ENCODE measurements at regions not wholly inside any gene's neighbourhood (a gene's known extent, or its start where the extent isn't known, plus 50 kb on each side); places are given as distances from the start of the nearest gene placed in this dataset.

DNA sequence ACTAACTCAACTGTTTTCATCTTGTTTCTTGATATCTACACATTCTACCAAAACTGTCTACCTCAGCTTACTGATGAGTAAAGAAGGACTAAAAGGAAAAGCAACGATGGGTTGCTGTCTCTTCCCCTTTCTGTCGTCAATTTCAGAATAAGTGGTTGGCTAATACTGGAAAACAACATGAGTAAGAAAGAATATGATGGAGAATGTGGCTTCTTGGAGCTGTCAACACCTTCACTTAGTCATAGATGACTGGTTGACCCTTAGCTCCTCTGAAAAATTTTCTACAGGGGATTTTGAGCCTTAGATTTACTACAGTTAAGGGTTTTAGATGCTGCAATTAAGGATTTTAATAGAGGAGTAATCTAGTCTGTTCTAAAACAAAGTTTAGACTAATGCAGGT, 797.9 kb downstream of the TLE4 start:
- no peak for DNase-seq (ENCODE audit: low read depth)

DNA sequence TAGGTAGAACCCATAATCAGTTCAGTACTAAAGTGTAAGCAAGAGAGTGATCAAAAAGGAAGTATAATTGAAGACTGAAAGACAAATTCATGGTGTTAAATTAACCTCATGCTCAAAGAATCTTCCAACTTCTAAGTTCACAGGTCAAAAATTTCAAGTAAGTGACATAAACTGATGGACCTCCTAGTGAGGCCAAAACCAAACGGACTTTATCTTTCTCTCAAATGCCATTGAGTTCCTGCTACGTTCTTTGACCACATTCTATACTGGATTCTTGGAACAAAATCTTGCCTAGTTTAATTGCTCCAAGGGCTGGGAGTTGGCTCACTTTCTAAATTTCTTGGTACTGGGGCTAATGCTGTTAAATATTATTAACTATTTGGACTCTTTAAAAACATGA, 794.9 kb downstream of the TLE4 start:
- no peak for DNase-seq (ENCODE audit: low read depth)

DNA sequence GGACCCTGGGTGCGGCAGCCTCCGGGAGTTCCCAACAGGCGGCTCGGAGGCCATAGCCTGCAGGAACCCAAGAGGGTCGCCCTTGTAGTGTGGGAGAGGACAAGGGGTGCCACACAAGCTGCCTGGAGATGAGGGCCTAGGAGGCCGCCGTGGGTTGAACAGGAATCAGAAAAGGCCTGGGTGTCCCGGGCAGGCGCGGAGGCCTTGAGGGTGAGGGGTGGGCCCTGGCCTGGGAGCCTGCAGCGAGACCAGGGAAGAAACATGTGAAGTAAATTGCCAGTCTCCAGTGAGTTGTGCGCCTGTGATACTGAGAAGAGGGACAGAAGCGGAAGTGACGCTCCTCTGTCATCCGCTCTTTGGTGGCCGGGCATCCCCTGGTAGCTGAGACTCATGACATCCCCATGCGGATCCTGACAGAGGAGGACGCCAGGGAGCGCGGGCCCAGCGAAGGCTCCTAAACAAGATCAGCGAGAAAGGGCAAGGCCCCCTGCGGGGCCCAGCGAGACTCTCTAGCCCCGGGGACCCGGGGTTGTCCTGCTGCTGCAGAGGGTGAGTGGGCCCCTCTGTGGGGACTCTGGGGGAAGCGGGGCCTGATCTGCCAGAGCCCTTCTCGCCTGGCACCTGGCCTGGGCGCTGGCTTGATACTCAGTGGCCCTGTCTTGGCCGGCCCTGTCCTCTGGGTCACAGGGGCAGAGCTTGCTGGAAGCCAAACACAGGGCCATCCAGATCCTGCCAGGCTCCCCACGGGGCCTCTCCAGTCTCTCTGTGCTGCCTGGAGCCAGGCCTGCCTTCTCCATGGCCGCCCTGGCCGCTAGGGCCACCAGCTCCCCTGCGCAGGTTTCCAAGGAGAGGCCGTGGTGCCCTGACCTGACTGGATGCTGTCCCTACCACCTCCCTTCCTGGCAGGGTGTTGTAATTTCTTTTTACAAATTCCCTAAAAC, 788.4 kb downstream of the TLE4 start:
- no peak for DNase-seq (ENCODE audit: low read depth)

DNA sequence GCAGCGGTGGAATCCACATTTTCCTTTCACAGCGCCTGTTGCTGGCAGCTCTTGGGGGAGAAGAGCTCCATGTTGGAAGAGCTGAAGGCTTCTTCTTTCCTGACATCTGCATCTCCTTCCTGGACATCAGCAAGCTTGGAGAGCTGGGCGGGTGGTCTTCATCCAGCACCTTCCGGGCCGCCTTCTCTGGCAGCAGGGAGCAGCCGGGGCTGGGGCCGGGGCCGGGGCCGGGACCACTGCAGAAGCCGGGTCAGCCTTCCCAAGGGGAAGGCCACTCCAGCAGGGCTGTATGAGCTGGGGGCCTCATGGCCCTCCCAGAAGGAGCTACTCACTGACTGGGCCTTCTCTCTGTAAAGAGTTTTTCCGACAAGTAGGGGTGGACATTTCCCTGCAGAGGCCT, 787.5 kb downstream of the TLE4 start:
- no peak for DNase-seq (ENCODE audit: low read depth)

DNA sequence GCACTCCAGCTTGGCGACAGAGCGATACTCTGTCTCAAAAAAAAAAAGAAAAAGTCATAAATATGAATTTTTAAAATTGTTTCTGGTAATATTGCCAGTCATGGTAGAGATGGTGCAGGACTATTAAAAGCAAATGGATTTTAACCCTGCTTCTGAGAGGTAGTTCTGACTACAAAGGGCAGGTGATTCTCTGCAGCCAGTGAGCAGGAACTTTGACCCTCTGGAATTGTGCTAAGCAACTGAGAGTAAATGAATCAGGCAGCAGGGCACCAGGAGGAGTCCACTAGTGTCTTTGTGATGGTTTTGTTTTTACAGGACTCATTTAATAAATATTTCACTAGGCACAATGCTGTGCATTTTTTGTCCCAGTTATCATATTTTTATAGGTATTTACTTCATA, 781.2 kb downstream of the TLE4 start:
- no peak for DNase-seq (ENCODE audit: low read depth)

DNA sequence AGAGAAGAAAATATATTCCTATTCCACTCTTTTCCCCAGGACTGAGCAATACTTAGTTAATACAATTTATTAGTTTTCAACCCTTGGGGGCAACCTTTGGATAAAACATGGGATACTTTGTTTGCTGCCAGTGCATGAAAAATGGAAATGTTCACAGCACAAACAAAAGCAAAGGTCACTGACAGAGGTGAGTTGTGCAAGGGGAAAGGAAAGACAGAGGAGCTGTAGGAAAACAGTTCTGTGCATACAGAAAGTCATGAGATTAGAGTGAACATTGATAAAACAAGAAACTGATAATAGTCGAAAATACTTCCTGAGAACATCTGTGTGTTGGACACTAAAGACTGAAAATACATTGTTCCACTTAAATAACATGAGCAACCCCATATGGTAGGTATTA, 779.8 kb downstream of the TLE4 start:
- no peak for DNase-seq (ENCODE audit: low read depth)

DNA sequence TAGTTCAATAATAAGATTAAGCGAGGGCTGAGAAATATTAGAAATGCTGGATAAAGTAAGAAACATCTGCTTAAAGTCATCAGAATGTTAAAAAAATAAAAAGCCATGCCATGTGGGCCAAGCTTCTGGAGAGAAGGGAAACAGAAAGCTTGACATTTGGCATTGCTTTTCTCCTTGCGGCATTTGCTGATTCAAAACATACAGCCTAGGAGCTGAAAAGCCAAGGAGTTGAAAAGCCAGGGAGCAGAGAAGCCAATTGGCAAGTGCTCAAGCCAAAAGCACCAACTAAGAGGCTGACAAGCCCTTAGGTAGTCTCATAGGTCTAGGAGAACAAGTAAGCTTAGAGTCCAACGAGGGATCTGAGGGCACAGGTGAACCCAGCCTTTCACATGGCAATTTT, 754.3 kb downstream of the TLE4 start:
- no peak for DNase-seq (ENCODE audit: low read depth)

DNA sequence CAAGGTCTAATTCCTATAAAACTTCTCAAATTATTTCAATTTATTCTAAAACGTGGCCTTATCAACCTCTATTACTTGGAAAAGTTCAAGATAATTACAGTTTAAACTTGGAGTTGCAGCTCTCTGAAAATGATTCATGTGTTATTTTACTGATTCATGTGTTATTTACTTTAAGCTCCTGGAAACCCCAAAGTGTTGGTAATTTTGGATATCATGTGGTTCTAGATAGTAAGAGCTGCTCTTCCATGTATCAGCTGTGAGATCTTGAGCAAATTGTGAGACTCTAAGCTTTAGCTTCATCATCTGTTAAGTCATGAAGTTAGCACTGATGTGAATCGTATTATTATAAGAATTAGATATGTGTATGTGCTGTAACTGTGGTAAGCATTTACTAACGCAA, 749.2 kb downstream of the TLE4 start:
- no peak for DNase-seq (ENCODE audit: low read depth)

DNA sequence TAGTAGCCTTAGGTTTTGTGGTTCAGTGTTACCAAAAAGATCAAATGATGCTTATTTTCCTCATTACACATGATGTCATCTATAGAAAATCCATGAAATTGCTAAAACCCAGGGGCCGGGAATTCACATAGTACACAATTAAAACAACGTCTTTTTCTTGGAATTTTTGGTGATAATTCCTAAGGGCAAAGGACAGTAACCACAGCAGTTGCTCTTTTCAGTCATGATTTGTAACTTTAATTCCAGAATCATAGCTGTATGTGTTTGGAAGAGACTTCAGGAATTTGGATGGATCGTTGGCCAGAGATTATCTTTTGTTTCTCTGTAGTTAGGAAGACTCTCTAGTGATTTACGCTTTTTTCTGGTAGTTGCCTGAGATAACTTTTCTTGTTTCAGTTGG, 748.7 kb downstream of the TLE4 start:
- DNase-seq (ENCODE audit: low read depth) = no peak

DNA sequence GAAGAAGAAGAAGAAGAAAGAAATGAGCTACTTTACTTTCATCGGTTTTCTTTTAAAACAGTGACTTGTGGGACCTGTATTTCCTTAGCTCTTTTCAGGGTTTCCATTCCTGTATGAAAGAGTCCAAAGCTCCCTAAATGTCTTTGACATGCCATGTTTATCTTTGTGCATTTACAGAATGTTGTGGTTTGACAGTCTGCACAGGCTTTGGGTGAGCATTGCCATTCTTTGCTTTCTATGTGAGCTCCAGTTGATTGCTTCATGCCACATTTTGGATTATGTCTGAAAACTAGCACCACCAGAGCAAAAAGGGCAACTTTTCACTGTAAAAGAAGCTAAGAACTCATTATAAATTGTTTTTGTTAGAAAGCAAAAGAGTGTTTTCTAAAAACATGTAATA, 733.4 kb downstream of the TLE4 start:
- no peak for DNase-seq (ENCODE audit: low read depth)

DNA sequence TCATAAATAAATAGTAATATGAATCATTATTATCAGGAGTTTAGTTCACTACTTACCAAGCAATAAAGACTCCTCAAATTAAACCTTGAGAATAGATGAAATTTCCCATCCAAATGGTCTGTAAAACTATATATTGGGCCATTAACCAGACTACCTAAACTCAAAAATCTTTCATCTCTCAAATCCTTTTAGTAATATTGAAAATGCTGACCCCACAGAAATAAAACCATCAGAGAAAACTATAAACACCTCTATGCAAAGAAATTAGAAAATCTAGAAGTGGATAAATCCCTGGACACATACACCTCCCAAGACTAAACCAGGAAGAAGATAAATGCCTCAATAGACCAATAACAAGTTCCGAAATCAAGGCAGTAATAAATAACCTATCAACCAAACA, 723.2 kb downstream of the TLE4 start:
- DNase-seq (ENCODE audit: low read depth) = no peak

DNA sequence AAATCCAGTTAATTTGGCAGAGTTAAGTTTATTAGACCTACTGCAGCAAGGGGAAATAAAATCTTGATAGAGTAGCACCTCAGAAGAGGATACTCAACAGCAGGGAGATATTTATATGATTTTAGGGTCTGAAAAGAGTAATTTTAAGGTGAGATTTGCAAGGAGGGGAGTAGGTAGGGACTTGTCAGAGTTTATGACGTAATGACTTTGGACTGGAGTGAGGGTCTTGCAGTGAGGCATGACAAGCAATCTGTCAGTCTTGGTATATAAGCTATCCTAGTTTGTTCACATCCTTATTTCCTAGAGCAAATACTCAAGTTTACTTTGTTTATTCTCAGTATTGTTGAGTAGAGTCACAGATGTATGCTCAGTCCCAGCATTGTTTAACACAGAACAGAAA, 722.6 kb downstream of the TLE4 start:
- DNase-seq (ENCODE audit: low read depth) = no peak

DNA sequence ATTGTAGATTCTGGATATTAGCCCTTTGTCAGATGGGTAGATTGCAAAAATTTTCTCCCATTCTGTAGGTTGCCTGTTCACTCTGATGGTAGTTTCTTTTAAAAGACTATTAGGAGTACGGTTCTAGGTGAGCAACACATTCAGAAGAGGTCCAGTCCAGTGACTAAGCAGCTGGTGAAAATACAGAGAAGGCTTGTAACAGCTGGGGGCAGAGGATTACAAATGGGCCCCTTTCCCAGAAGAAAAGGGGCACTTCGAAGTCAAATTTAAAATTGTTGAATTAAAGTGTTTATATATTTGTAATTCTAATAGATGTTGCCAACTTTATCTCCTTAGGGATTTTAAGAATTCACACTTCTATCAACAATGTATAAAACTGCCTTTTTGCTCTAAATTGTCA, 720.5 kb downstream of the TLE4 start:
- DNase-seq (ENCODE audit: low read depth) = no peak

DNA sequence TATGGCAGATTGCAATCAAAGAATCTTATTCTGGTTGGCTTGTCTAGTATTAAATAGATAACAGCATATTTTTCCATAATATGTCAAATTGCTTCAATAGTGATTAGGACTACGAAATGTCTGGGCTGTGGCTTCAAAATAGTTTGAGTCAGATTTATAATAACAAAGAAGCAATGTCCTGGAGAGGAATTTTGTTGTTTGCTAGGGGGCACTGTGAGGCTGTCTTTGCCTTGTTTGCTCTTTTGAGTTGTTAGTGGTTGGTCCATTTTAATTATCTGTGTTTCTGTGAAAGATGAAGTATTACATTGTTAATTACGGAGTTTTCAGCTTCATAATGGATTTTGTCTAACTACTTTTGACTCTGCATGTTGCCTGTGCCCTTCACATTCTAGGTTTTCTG, 713.6 kb downstream of the TLE4 start:
- DNase-seq (ENCODE audit: low read depth) = no peak

DNA sequence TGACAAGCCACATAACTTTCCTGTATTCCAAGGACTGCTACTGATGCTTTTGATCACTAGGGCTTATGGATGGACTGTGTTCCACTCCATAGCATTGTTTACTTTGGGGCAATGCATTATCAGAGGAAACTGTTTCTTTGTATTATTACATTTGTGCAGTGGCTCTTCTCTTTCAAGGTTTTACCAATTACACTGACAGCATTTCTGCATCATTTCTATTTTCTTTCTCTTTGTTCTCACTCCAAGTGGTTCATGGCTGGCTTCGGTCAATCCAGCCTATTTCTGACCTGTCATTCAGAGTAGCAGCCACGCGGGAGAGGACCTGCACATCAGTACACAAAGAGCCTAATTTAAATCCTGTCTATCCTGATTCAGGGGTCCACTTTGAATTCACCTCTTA, 711.0 kb downstream of the TLE4 start:
- DNase-seq (ENCODE audit: low read depth) = no peak

DNA sequence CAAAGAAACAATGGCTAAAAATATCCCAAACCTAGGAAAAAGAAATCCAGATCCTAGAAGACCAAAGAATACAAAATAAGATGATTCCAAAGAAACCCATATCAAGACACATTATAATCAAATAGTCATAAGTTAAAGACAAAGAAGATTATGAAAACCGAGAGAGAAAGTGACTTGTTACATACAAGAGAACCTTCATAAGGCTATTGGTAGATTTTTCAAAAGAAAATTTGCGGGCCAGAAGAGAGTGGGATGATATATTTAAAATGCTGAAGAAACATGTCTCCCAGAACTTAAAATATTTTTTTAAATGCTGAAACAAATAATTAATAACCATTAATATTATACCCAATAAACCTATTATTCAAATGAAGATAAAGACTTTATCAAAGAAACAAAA, 687.3 kb downstream of the TLE4 start:
- no peak for DNase-seq (ENCODE audit: low read depth)

DNA sequence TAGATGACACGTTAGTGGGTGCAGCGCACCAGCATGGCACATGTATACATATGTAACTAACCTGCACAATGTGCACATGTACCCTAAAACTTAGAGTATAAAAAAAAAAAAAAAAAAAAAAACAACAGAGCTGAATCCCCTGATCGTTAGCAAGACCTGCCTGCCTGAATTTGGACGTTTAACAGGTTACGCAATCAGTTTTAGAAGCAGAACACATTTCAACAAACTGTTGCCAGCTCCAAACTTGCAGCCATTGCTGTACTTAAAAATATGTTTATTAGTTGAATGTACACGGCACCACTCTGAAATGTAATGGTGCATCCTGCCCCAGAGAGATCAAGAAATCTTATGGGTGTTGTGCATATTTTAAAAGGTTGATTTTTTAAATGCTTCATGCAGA, 680.0 kb downstream of the TLE4 start:
- no peak for DNase-seq (ENCODE audit: low read depth)

DNA sequence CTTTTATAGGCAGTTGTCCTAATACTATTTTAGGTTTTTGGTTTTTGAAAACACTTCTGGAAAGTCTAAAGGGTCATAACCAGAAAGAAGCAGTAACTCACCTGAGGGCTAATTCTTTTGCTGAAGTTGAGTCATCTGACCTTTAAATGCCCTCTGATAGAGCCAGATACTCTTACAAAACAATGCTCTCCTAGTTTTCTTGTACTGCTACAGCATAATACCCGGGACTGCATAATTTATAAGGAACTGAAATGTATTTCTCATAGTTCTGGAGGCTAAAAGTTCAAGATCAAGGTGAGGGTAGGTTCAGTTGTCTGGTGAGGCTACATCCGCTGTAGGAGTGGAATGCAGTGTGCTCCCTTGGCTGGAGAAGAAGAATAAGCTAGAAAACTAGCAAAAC, 670.3 kb downstream of the TLE4 start:
- no peak for DNase-seq (ENCODE audit: low read depth)

DNA sequence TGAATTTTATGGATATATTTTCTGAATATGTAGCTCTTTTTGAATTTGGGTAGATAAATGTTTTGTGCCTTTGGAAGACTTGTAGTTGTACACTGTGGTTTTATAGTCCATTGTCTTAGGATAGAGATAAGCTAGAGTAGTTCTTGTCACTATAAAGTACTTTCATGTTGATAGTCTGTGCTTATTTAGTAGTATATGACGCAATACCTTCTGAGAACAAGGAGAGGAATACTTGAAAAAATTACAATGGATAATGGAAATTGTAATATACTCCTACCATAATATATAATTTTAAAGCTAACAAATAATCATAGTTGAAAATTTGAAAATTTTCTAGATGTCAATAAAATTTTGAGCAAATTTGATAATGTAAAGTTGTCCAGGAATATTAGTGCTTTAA, 664.0 kb downstream of the TLE4 start:
- no peak for DNase-seq (ENCODE audit: low read depth)

DNA sequence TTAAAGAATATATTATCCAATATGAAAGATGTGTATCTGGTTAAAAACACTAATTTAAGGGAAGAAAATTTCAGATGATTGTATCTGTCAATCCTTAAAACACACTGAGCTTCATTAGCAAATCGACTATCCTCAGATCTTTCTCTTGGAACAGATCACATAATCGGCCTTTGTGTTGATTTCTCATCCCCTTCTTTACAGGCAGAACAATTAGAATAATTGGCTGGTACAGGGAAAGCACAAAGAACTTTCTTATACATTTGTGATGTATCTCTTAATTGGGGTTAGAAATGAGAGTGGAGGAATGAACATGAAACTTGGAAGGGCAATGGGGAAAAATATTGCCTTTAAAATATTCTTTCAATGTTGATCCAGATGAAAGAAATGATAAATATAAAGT, 662.1 kb downstream of the TLE4 start:
- DNase-seq (ENCODE audit: low read depth) = no peak

DNA sequence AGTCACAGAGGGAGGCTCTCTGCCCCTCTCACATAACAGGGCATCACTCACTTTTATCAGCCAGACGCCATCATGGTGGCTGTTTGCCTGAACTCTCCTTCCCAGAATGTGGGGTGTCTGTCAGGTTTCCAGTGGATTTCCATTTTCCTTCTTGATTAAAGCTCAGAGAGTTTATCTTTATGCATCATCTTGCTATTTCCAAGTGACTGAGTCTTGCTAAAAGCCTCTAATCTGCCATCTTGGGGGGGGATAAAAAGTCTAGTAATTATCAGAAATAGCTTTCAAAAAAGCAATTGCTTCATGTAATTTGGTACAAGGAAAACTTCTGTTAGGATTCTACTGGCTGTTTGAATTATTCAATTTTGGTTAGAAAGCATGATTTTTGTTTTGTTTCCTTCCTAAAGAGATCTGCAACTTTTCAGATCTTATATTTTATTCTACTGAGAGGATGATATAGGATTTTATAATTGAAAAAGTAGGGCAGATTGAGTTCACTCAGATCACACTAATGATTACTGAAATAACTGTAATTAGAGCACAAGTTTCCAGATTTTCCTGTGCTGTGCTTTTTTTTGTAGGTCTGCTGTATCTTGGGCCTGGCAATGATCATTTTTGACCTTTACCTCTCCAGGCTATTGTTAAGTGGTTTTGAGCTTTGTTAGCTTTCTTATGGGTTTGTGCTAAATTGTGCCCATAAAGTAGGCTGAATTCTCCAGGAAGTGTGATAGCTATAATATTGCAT, 661.5 kb downstream of the TLE4 start:
- DNase-seq (ENCODE audit: low read depth) = no peak

DNA sequence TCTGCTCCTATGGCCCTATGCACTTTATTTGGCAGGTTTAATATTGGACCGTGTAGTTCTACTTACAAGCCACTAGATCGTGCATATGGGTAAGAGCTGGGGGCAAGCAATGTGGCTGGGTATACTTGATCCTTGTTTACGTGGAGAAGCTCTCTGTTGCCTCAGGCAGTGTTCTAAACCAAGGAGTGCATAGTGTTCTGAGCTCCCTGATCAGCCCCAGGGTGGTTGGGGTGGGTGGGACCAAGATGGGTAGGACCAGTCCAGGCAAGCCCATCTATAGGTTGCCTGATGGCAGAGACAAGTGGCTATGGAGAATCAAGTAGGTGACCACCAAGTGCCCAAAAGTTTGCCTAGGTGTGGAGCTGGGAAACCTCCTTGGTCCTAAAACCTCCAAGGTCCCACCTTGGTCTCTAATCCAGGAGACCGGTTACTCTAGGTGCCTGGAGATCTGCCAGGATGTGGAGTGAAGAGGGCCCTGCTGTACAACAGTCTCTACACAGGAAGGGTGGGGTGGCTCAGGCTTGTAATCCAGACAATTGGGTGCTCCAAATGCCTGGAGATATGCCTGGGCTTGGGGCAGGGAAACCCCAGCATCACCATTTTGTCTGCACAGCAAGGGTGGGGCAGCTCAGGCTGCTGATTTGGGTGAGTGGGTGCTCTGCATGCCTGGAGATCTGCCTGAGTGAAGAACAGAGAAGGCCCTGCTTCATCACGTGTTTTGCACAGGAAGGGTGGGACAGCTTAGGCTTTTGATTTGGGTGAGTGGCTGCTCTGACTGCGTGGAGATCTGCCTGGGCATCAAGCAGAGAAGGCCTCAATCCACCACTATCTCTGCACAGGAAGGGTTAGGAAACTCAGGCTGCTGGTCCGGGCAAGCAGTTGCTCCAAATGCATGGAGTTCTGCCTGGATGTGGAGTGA, 659.8 kb downstream of the TLE4 start:
- no peak for DNase-seq (ENCODE audit: low read depth)

DNA sequence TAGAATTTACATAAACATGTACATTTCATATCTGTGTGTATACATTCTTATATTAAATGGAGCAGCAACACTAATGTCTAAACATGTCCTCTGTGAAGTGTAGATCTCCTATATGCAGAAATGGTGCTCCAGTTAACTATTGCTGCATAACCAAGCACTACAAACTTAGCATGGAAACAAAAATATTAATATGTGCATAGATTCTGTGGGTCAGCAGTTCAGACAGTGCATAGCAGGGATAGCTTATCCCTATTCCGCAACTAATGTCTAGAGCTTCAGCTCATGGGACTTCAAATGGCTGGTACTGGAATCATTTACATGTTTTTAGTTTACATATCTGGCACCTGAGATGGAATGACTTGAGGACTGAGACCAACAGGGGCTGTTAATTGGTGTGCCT, 652.1 kb downstream of the TLE4 start:
- DNase-seq (ENCODE audit: low read depth) = no peak
